ENCODE measurements at regions not wholly inside any gene's neighbourhood (a gene's known extent, or its start where the extent isn't known, plus 50 kb on each side); places are given as distances from the start of the nearest gene placed in this dataset.

GRCh38 chr1:45266151-45266801 is 59.9 kb upstream of the ZSWIM5 start:
- TF ChIP-seq CTCF (IDR thresholded peaks at IDR 0.05 in 8 of 11, conservative IDR thresholded peaks at IDR 0.05 in 3 of 11) (no peak), POLR2A (IDR thresholded peaks at IDR 0.05) (no peak)
